Nephron progenitor cell (in vitro differentiated cells): ENCODE measurements at regions not wholly inside any gene's neighbourhood (a gene's known extent, or its start where the extent isn't known, plus 50 kb on each side); places are given as distances from the start of the nearest gene placed in this dataset.
"Not testable (repeated sequence)": the region's sequence is repeated elsewhere in the genome, so short reads cannot be mapped to it uniquely, and the experiment has no call there.

Experiments used
- DNase-seq: peaks from one replicate; pipeline ENCODE4 v3.0.0; 2021
- H3K27ac Mint-ChIP-seq: 2 replicates; pipeline ENCODE4 v1.8.0; 2021; ENCODE audit warnings: mild to moderate bottlenecking, moderate library complexity, mixed read lengths
- H3K27me3 Mint-ChIP-seq: 2 replicates; pipeline ENCODE4 v1.8.0; 2021; ENCODE audit warnings: mild to moderate bottlenecking, low read depth, mixed read lengths; ENCODE audit not compliant: poor library complexity
- H3K36me3 Mint-ChIP-seq: 2 replicates; pipeline ENCODE4 v1.8.0; 2021; ENCODE audit warnings: low read depth, mixed read lengths
- H3K4me1 Mint-ChIP-seq: 2 replicates; pipeline ENCODE4 v1.8.0; 2021; ENCODE audit warnings: mixed read lengths
- H3K4me3 Mint-ChIP-seq: 2 replicates; pipeline ENCODE4 v1.8.0; 2021; ENCODE audit warnings: mild to moderate bottlenecking, moderate library complexity, mixed read lengths
- H3K9me3 Mint-ChIP-seq: 2 replicates; pipeline ENCODE4 v1.8.0; 2021; ENCODE audit warnings: mild to moderate bottlenecking, moderate library complexity, mixed read lengths
- CTCF ChIP-seq: fragments of 200-600 bp; sonication (generic); IDR thresholded peaks from 2 replicates; pipeline ENCODE4 v1.5.0; 2021; ENCODE audit warnings: antibody characterized with exemption

GRCh38 chr9:95573463-95573862 is 56.7 kb upstream of the PTCH1 start:
- H3K36me3 Mint-ChIP-seq = no peaks in the 10 kb centered on the region
- H3K27ac Mint-ChIP-seq = no peak overlapping the region
- no peaks in the 10 kb centered on the region for H3K9me3 Mint-ChIP-seq
- no peak for TF ChIP-seq CTCF
- H3K27me3 Mint-ChIP-seq = peaks cover 12% of the 10 kb centered on the region
- no peak overlapping the region for H3K4me3 Mint-ChIP-seq
- DNase-seq = no peak
- H3K4me1 Mint-ChIP-seq = peaks cover 26% of the 10 kb centered on the region

- TF ChIP-seq CTCF = no peak
- H3K4me3 Mint-ChIP-seq = no peak overlapping the region
- no peak overlapping the region for H3K27ac Mint-ChIP-seq
- no peaks in the 10 kb centered on the region for H3K36me3 Mint-ChIP-seq
- no peak for DNase-seq
- H3K4me1 Mint-ChIP-seq = peaks cover 26% of the 10 kb centered on the region
- H3K9me3 Mint-ChIP-seq = no peaks in the 10 kb centered on the region
- peaks cover 12% of the 10 kb centered on the region for H3K27me3 Mint-ChIP-seq
Measured at GRCh38 chr9:95572381-95573151, 55.8 kb upstream of the PTCH1 start.

- H3K27me3 Mint-ChIP-seq = peaks cover 12% of the 10 kb centered on the region
- no peak for DNase-seq
- no peak for TF ChIP-seq CTCF
- H3K4me3 Mint-ChIP-seq = no peak overlapping the region
- no peak overlapping the region for H3K27ac Mint-ChIP-seq
- peaks cover 19% of the 10 kb centered on the region for H3K4me1 Mint-ChIP-seq
- no peaks in the 10 kb centered on the region for H3K36me3 Mint-ChIP-seq
- no peaks in the 10 kb centered on the region for H3K9me3 Mint-ChIP-seq
Measured at GRCh38 chr9:95570646-95571045, 53.9 kb upstream of the PTCH1 start.

GRCh38 chr9:95570150-95570549 is 53.4 kb upstream of the PTCH1 start:
- TF ChIP-seq CTCF = no peak
- H3K4me3 Mint-ChIP-seq = no peak overlapping the region
- H3K4me1 Mint-ChIP-seq = peaks cover 19% of the 10 kb centered on the region
- no peak for DNase-seq
- H3K27me3 Mint-ChIP-seq = peaks cover 12% of the 10 kb centered on the region
- H3K27ac Mint-ChIP-seq = no peak overlapping the region
- H3K36me3 Mint-ChIP-seq = no peaks in the 10 kb centered on the region
- H3K9me3 Mint-ChIP-seq = no peaks in the 10 kb centered on the region

- H3K4me1 Mint-ChIP-seq = peaks cover 25% of the 10 kb centered on the region
- not testable (repeated sequence) for H3K4me3 Mint-ChIP-seq, DNase-seq, H3K9me3 Mint-ChIP-seq, H3K27ac Mint-ChIP-seq, H3K36me3 Mint-ChIP-seq
- H3K27me3 Mint-ChIP-seq = peaks cover 12% of the 10 kb centered on the region
Measured at GRCh38 chr9:95568735-95569134, 52.0 kb upstream of the PTCH1 start.
